Tibial nerve (tissue), 4 donors: ENCODE measurements at regions not wholly inside any gene's neighbourhood (a gene's known extent, or its start where the extent isn't known, plus 50 kb on each side); places are given as distances from the start of the nearest gene placed in this dataset.

Experiments
- CTCF ChIP-seq, 5 experiments: fragments of 200-600 bp in 3 of 5; fragments of 450-650 bp in 2 of 5; sonication (generic) in 3 of 5; IDR thresholded peaks; one replicate each; pipeline ENCODE4 v1.5.1; 2016 to 2019; ENCODE audit warnings: antibody characterized with exemption in 5 of 5, mild to moderate bottlenecking in 3 of 5, moderate library complexity in 2 of 5
- EP300 ChIP-seq, 2 donors: sonication (generic); formaldehyde crosslinking; IDR thresholded peaks; one replicate each; pipeline ENCODE4 v1.6.1; 2017; ENCODE audit warnings: antibody characterized with exemption in 2 of 2, mild to moderate bottlenecking in 1 of 2
- POLR2A ChIP-seq, 2 donors: fragments of 450-650 bp; IDR thresholded peaks; one replicate each; pipeline ENCODE4 v1.6.1; 2017; ENCODE audit warnings: antibody characterized with exemption in 2 of 2, mild to moderate bottlenecking in 2 of 2, moderate library complexity in 2 of 2

GRCh38 chr2:41869542-41870264, 178.1 kb upstream of the PKDCC start:
- TF ChIP-seq POLR2A (IDR thresholded peaks at IDR 0.05) = no peak
- TF ChIP-seq CTCF (IDR thresholded peaks at IDR 0.05) = peak; percentile 75 to 95 (median 83)
- peak in 1 of 2 donors; percentile 38 for TF ChIP-seq EP300 (IDR thresholded peaks at IDR 0.05)
